ENCODE measurements at regions not wholly inside any gene's neighbourhood (a gene's known extent, or its start where the extent isn't known, plus 50 kb on each side); places are given as distances from the start of the nearest gene placed in this dataset.

DNA sequence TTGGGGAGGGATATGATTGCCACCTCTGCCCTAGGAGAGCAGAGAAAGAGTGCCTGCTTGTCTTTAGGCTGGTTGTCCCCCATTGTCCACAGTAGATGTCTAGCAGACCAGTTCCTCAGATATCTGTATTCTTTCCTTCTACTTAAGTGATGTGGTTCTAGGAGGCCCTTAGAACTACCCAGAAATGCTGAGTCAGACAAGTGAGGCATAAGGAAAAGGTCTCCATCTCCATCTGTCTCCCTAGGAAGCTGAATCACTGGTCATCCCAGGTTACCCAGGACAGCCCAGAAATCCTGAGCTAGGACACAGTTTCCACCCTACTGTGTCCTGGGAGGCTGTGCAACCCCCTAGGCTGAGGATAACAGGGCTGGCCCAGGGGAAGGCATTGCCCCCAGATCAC, 93.4 kb upstream of the INHBA start:
- Mint-ChIP-seq H3K4me3 (no peak overlapping the region), H3K4me1 (no peaks in the 10 kb centered on the region)
- no peak for DNase-seq (ENCODE audit: low spot score in 2 of 2)

DNA sequence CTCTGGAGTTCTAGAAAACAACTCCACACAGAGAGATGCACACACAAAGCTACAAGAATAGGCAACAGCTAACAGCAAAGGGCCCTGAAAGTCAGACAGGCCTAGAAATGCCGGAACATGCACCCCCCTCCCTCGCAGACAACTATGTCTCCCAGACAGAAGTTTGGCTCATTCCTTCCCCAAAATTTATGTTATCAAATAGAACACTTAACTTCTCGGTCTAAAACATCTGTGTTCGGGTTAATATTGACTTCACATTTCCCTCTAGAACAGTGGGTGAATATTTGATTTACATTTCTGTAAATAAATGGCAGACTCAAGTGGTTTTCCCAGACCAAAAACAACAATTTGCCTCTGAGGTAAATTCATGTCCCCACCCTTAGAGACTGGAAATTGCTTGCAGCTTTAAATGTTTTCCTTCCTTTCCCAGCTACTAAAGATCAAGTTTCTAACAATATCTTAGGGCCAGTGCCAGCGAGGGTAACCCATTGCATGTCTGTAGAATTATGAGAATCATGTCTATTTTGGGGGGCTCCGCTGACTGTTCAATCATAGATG, 92.5 kb upstream of the INHBA start:
- ATAC-seq (replicated peaks; ENCODE audit: extremely low read depth, poor library complexity, severe bottlenecking): no peak
- no peaks in the 10 kb centered on the region for H3K4me1 Mint-ChIP-seq
- no peak for DNase-seq (ENCODE audit: low spot score in 2 of 2)
- no peak overlapping the region for H3K27ac Mint-ChIP-seq (ENCODE audit: low read depth)
- H3K27me3 Mint-ChIP-seq: no peaks in the 10 kb centered on the region
- H3K36me3 Mint-ChIP-seq (ENCODE audit: insufficient read depth): no peaks in the 10 kb centered on the region
- H3K4me3 Mint-ChIP-seq: no peak overlapping the region
- no peaks in the 10 kb centered on the region for H3K9me3 Mint-ChIP-seq

More for the DNA sequence above, 93.4 kb upstream of the INHBA start:
- no peaks in the 10 kb centered on the region for H3K27me3 Mint-ChIP-seq
- no peak for ATAC-seq (replicated peaks; ENCODE audit: extremely low read depth, poor library complexity, severe bottlenecking)
- no peaks in the 10 kb centered on the region for H3K36me3 Mint-ChIP-seq (ENCODE audit: insufficient read depth)
- no peak overlapping the region for H3K27ac Mint-ChIP-seq (ENCODE audit: low read depth)
- H3K9me3 Mint-ChIP-seq: no peaks in the 10 kb centered on the region

DNA sequence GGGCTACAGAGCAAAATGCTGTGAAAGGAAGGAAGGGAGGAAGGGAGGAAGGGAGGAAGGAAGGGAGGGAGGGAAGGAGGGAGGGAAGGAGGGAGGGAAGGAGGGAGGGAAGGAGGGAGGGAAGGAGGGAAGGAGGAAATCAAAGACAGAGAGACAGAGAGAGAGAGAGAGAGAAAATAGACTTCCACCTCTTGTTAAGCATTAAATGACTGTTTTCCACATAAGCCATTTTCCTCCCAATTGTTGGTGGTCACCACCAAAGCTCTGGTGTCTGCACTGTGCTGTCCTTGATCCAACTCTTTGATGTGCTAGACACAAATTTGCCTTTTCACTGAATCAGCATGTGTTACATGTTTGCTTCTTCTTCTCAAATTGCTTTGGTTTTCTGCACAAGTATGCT, 90.7 kb upstream of the INHBA start:
- Mint-ChIP-seq H3K27me3 (no peaks in the 10 kb centered on the region), H3K9me3 (no peaks in the 10 kb centered on the region), H3K36me3 (ENCODE audit: insufficient read depth) (no peaks in the 10 kb centered on the region), H3K4me3 (no peak overlapping the region), H3K4me1 (no peaks in the 10 kb centered on the region), H3K27ac (ENCODE audit: low read depth) (no peak overlapping the region)
- ATAC-seq (replicated peaks; ENCODE audit: extremely low read depth, poor library complexity, severe bottlenecking) (no peak), DNase-seq (ENCODE audit: low spot score in 2 of 2) (no peak)

DNA sequence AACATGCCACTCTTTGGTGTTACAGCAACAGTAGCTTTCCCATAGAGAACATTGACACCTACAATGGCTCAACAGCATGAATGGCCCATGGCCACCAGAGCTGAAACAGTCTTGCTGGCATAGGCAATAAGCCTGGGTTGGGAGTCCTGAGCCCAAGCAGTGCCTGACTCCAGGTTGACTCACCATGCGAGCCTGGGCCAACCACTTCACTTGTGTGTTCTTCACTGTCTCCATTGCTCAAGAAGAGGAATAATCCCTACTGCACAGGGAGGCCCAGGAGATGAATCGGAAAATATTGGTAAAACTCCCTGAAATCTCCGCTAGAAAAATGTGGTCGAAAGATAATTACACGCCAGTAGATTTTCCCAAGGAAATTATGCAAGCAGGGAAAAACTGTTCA, 89.2 kb upstream of the INHBA start:
- H3K4me1 Mint-ChIP-seq: no peaks in the 10 kb centered on the region
- no peak overlapping the region for H3K4me3 Mint-ChIP-seq
- H3K27ac Mint-ChIP-seq (ENCODE audit: low read depth): no peak overlapping the region
- DNase-seq (ENCODE audit: low spot score in 2 of 2): no peak
- no peak for ATAC-seq (replicated peaks; ENCODE audit: extremely low read depth, poor library complexity, severe bottlenecking)
- H3K27me3 Mint-ChIP-seq: no peaks in the 10 kb centered on the region
- H3K36me3 Mint-ChIP-seq (ENCODE audit: insufficient read depth): no peaks in the 10 kb centered on the region
- H3K9me3 Mint-ChIP-seq: no peaks in the 10 kb centered on the region

DNA sequence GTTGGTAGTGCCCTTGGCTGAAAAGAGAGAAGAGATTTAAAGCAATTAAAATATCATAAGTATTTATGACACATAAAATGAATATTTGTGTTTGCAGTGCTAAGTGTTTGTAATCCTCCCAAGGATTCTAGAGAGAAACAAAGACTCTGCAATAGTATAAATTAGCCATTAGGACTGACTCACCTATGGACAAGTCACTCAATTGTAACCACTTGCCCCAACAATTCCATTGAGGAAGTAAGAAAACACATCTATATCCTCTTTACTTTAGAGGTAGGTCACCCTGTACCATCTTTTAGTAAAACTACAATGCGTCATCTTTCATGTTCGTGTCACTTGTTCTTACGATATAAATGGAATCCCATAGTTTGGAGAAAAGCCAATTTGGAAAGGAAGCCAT, 85.7 kb upstream of the INHBA start:
- Mint-ChIP-seq H3K27ac (ENCODE audit: low read depth) (no peak overlapping the region), H3K27me3 (no peaks in the 10 kb centered on the region), H3K36me3 (ENCODE audit: insufficient read depth) (peaks cover 2% of the 10 kb centered on the region), H3K4me1 (no peaks in the 10 kb centered on the region), H3K9me3 (no peaks in the 10 kb centered on the region), H3K4me3 (no peak overlapping the region)
- DNase-seq (ENCODE audit: low spot score in 2 of 2) (no peak), ATAC-seq (replicated peaks; ENCODE audit: extremely low read depth, poor library complexity, severe bottlenecking) (no peak)

DNA sequence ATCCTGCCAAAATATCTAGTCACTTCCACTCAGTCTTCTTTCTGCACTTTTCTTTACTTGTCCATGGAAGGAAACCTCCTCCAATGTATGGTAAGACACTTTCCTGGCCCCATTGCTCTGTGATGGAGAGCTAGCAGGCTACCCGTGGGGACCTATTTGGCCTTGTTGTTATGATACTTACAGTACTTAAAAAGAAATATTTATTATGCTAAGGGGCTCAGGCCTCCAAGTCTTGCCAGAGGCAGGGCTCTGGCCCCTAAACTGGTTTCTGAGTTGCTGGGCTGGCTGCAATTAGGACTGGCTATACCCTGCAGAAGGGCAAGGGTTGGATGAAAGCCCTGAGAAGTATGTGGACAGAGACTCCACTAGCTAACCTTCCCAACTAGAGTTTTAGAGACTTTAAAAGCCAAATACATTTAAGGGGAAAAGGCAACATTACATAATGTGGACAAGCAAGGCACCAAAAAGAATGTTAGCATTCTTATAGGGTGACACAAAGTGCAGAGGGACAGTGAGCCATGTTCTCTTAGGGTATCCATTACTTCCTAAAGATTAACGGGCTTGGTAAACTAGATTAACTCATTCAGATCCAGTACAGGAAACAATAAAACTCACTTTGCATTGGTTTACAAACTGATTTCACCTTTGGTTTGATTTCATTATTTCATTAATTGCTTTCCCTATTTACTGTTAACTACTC, 84.9 kb upstream of the INHBA start:
- Mint-ChIP-seq H3K36me3 (ENCODE audit: insufficient read depth) (peaks cover 2% of the 10 kb centered on the region), H3K27me3 (no peaks in the 10 kb centered on the region), H3K4me1 (no peaks in the 10 kb centered on the region), H3K9me3 (no peaks in the 10 kb centered on the region), H3K4me3 (no peak overlapping the region), H3K27ac (ENCODE audit: low read depth) (no peak overlapping the region)
- DNase-seq (ENCODE audit: low spot score in 2 of 2): no peak
- ATAC-seq (replicated peaks; ENCODE audit: extremely low read depth, poor library complexity, severe bottlenecking): no peak

DNA sequence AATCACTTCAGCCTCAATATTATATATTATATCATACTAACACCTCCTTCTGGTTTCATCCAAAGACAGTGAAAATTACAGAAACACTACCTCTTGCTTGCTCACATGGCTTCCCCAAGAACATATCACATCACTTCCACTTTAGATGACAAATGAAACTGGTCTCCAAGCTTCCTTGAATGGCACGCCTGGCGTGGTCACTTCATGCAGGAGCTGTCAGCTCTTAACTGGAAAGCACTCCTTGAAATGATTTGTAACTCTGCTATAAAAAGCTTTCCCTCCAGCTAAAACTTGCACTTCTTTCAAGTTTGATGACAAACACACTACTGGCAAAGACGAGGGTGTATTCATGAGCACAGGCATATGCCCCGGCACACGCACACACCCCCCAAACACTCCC, 84.1 kb upstream of the INHBA start:
- H3K9me3 Mint-ChIP-seq: no peaks in the 10 kb centered on the region
- peaks cover 2% of the 10 kb centered on the region for H3K36me3 Mint-ChIP-seq (ENCODE audit: insufficient read depth)
- no peak overlapping the region for H3K4me3 Mint-ChIP-seq
- no peak for DNase-seq (ENCODE audit: low spot score in 2 of 2)
- no peaks in the 10 kb centered on the region for H3K27me3 Mint-ChIP-seq
- no peak for ATAC-seq (replicated peaks; ENCODE audit: extremely low read depth, poor library complexity, severe bottlenecking)
- no peaks in the 10 kb centered on the region for H3K4me1 Mint-ChIP-seq
- no peak overlapping the region for H3K27ac Mint-ChIP-seq (ENCODE audit: low read depth)

DNA sequence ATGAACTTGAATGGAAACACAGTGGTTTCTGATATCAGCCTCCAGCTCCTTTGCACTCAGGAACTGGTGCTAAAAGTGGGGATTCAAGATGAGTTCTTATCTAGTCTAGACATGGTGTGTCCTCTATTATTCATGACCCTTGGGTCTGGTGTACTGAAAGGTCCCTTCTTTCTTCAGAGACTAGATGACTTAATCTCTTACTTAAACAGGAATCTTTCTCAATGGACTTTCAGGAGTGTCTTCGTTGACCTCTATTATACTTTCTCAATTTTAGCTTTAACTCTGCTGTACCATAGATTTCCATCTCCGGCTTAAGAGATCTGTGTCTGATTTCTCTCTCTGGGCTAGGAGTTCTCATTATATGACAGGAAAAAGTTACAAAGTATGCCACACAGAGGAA, 83.5 kb upstream of the INHBA start:
- Mint-ChIP-seq H3K9me3 (no peaks in the 10 kb centered on the region), H3K4me1 (no peaks in the 10 kb centered on the region), H3K27me3 (no peaks in the 10 kb centered on the region), H3K36me3 (ENCODE audit: insufficient read depth) (peaks cover 2% of the 10 kb centered on the region), H3K4me3 (no peak overlapping the region), H3K27ac (ENCODE audit: low read depth) (no peak overlapping the region)
- ATAC-seq (replicated peaks; ENCODE audit: extremely low read depth, poor library complexity, severe bottlenecking): no peak
- DNase-seq (ENCODE audit: low spot score in 2 of 2): no peak

DNA sequence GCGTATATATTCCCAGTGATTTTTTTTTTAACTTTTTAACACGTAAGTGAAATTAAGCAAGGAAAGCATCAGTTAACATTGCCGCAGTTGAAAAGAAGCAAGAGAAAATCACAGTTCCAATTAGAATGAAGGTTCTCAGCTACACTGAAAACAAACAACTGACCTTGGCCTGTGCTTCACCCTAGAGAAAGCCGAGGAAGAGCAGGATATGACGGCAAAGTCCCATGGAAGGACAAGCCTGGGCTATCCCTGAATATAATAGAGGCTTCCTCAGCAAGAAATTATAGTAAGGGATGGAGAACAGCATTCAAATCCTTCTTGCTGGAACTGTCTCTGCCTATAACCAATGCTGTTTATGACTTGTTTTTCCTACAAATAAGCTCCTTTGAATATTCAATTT, 83.0 kb upstream of the INHBA start:
- Mint-ChIP-seq H3K9me3 (no peaks in the 10 kb centered on the region), H3K27me3 (no peaks in the 10 kb centered on the region), H3K27ac (ENCODE audit: low read depth) (no peak overlapping the region), H3K4me3 (no peak overlapping the region), H3K4me1 (no peaks in the 10 kb centered on the region), H3K36me3 (ENCODE audit: insufficient read depth) (peaks cover 3% of the 10 kb centered on the region)
- ATAC-seq (replicated peaks; ENCODE audit: extremely low read depth, poor library complexity, severe bottlenecking) (no peak), DNase-seq (ENCODE audit: low spot score in 2 of 2) (no peak)

DNA sequence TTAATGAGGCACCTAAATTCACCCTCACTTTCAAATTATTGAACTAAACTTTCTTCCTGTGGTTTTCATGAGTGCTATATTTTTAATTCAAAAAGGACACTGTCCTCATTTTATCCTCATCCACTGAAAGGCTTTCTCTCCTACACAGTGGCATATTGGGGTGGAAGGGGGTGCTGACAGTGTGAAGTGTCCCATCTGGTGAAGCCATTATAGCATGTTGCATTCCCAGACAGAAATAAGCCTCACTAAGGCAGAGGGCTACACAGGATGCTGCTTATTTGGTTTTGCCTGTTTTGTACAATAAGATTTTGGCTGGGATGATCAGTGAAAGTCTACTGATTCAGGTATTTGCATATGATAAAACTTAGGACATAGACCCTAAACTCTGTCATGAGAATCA, 82.4 kb upstream of the INHBA start:
- peaks cover 3% of the 10 kb centered on the region for H3K36me3 Mint-ChIP-seq (ENCODE audit: insufficient read depth)
- H3K9me3 Mint-ChIP-seq: no peaks in the 10 kb centered on the region
- H3K4me1 Mint-ChIP-seq: no peaks in the 10 kb centered on the region
- ATAC-seq (replicated peaks; ENCODE audit: extremely low read depth, poor library complexity, severe bottlenecking) (no peak), DNase-seq (ENCODE audit: low spot score in 2 of 2) (no peak)
- H3K27ac Mint-ChIP-seq (ENCODE audit: low read depth): no peak overlapping the region
- H3K27me3 Mint-ChIP-seq: no peaks in the 10 kb centered on the region
- H3K4me3 Mint-ChIP-seq: no peak overlapping the region

DNA sequence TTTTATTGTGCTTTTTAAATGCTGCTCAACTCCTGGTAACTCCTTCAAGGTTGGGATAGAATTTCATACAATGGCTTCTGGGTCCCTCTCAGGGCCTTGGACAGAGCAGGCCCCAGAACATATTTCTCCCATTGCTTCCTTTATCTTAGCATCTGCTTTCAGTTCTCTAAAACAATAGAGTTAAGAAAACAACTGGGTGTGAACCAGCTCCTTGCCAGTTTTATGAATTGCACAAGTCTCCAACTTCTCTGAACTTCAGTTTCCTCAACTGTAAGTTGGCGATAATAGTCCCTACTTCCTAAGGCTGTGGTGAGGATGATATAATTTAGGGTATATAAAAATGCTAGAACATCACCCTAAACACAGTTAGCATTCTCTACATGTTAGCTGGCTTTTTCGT, 77.0 kb upstream of the INHBA start:
- Mint-ChIP-seq H3K27ac (ENCODE audit: low read depth) (no peak overlapping the region), H3K36me3 (ENCODE audit: insufficient read depth) (peaks cover 1% of the 10 kb centered on the region), H3K9me3 (no peaks in the 10 kb centered on the region), H3K4me3 (no peak overlapping the region), H3K27me3 (no peaks in the 10 kb centered on the region), H3K4me1 (no peaks in the 10 kb centered on the region)
- no peak for DNase-seq (ENCODE audit: low spot score in 2 of 2)
- ATAC-seq (replicated peaks; ENCODE audit: extremely low read depth, poor library complexity, severe bottlenecking): no peak

DNA sequence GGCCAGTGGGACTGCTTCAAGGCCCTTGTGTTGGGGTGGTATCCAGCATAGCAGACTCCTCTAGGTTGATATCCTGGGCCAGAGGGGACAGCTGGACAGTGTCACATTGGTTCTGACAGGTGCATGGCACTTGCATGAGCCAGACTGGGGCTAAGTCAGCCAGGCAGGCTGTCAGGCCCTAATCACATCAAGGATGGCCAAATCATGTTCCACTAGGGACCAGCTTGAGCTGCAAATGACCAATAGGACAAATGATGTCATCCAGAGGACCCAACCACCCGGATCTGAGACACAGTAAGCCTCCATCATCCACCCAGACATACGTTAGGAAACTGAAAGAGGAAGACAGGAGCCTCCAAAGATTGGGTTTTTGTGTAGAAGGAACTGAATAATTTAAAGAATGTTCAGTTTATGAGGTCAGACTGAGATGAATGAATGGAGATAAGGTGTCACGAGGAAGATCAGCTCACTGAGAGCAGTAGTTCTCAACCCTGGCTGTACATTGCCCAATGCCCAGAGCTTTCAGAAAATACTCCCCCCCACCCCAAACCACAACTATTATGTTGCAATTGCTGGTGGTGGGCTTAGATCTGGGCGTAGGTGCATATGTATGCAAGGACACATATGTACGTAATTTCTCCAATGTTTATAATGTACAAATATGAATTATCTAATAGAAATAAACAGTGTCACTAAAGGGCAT, 75.2 kb upstream of the INHBA start:
- no peak overlapping the region for H3K27ac Mint-ChIP-seq (ENCODE audit: low read depth)
- ATAC-seq (replicated peaks; ENCODE audit: extremely low read depth, poor library complexity, severe bottlenecking): no peak
- H3K9me3 Mint-ChIP-seq: no peaks in the 10 kb centered on the region
- H3K4me1 Mint-ChIP-seq: no peaks in the 10 kb centered on the region
- H3K36me3 Mint-ChIP-seq (ENCODE audit: insufficient read depth): peaks cover 1% of the 10 kb centered on the region
- no peak for DNase-seq (ENCODE audit: low spot score in 2 of 2)
- H3K27me3 Mint-ChIP-seq: no peaks in the 10 kb centered on the region
- no peak overlapping the region for H3K4me3 Mint-ChIP-seq

DNA sequence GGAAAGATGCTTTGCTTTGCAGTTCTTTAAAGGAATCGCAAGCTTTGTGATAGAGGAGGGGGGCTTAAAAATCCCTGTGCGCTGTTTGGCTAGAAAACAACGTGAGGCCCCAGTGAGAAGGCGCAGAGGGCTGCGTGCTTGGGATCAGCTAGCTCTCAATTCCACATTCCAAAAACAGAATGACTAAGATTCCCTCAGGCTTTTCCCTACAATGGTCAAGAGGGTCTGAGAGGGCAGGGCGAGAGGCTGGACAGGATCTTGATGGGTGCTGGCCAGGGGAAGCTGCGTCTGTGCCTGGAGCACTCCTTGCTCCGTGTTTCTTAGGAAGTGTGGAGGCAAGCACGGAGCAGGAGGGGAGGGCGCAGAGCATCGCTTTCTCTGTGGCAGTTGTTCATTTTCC, 72.1 kb upstream of the INHBA start:
- ATAC-seq (replicated peaks; ENCODE audit: extremely low read depth, poor library complexity, severe bottlenecking) (no peak), DNase-seq (ENCODE audit: low spot score in 2 of 2) (no peak)
- Mint-ChIP-seq H3K27ac (ENCODE audit: low read depth) (no peak overlapping the region), H3K4me1 (no peaks in the 10 kb centered on the region), H3K9me3 (peaks cover 9% of the 10 kb centered on the region), H3K4me3 (no peak overlapping the region), H3K36me3 (ENCODE audit: insufficient read depth) (no peaks in the 10 kb centered on the region), H3K27me3 (no peaks in the 10 kb centered on the region)

All from central memory CD8-positive, alpha-beta T cell (primary cell).